ENCODE measurements at regions not wholly inside any gene's neighbourhood (a gene's known extent, or its start where the extent isn't known, plus 50 kb on each side); places are given as distances from the start of the nearest gene placed in this dataset.

- no peak for DNase-seq
- no peaks in the 10 kb centered on the region for H3K27me3 Mint-ChIP-seq
- H3K9me3 Mint-ChIP-seq, result no peaks in the 10 kb centered on the region
- no peak overlapping the region for H3K4me3 Mint-ChIP-seq
- H3K36me3 Mint-ChIP-seq (ENCODE audit: low read depth), result no peaks in the 10 kb centered on the region
- H3K4me1 Mint-ChIP-seq (ENCODE audit: low read depth), result no peaks in the 10 kb centered on the region
- no peak overlapping the region for H3K27ac Mint-ChIP-seq
These were observed 272.8 kb downstream of the TLE3 start for GRCh38 chr15:69824877-69825406.

GRCh38 chr15:69825941-69826818, 271.5 kb downstream of the TLE3 start:
- H3K36me3 Mint-ChIP-seq (ENCODE audit: low read depth), result no peaks in the 10 kb centered on the region
- no peak for DNase-seq
- H3K27ac Mint-ChIP-seq, result no peak overlapping the region
- H3K27me3 Mint-ChIP-seq, result no peaks in the 10 kb centered on the region
- H3K4me3 Mint-ChIP-seq, result no peak overlapping the region
- no peaks in the 10 kb centered on the region for H3K9me3 Mint-ChIP-seq
- H3K4me1 Mint-ChIP-seq (ENCODE audit: low read depth), result no peaks in the 10 kb centered on the region

- no peaks in the 10 kb centered on the region for H3K4me1 Mint-ChIP-seq (ENCODE audit: low read depth)
- H3K4me3 Mint-ChIP-seq, result no peak overlapping the region
- H3K27me3 Mint-ChIP-seq, result no peaks in the 10 kb centered on the region
- no peaks in the 10 kb centered on the region for H3K36me3 Mint-ChIP-seq (ENCODE audit: low read depth)
- no peak for DNase-seq
- H3K27ac Mint-ChIP-seq, result no peak overlapping the region
- H3K9me3 Mint-ChIP-seq, result no peaks in the 10 kb centered on the region
These were observed 270.9 kb downstream of the TLE3 start for GRCh38 chr15:69826819-69827175.

GRCh38 chr15:69827751-69828150, 270.0 kb downstream of the TLE3 start:
- Mint-ChIP-seq H3K9me3 (no peaks in the 10 kb centered on the region), H3K27ac (no peak overlapping the region), H3K27me3 (no peaks in the 10 kb centered on the region), H3K36me3 (ENCODE audit: low read depth) (no peaks in the 10 kb centered on the region), H3K4me1 (ENCODE audit: low read depth) (no peaks in the 10 kb centered on the region), H3K4me3 (no peak overlapping the region)
- DNase-seq, result no peak

- Mint-ChIP-seq H3K4me3 (no peak overlapping the region), H3K36me3 (ENCODE audit: low read depth) (no peaks in the 10 kb centered on the region), H3K9me3 (no peaks in the 10 kb centered on the region), H3K27ac (no peak overlapping the region), H3K27me3 (no peaks in the 10 kb centered on the region), H3K4me1 (ENCODE audit: low read depth) (no peaks in the 10 kb centered on the region)
- DNase-seq, result no peak
These were observed 269.4 kb downstream of the TLE3 start for GRCh38 chr15:69828181-69828828.

- no peaks in the 10 kb centered on the region for H3K4me1 Mint-ChIP-seq (ENCODE audit: low read depth)
- DNase-seq, result no peak
- no peaks in the 10 kb centered on the region for H3K27me3 Mint-ChIP-seq
- H3K36me3 Mint-ChIP-seq (ENCODE audit: low read depth), result no peaks in the 10 kb centered on the region
- no peak overlapping the region for H3K4me3 Mint-ChIP-seq
- no peak overlapping the region for H3K27ac Mint-ChIP-seq
- no peaks in the 10 kb centered on the region for H3K9me3 Mint-ChIP-seq
These were observed 267.7 kb downstream of the TLE3 start for GRCh38 chr15:69829974-69830373.

- Mint-ChIP-seq H3K27ac (no peak overlapping the region), H3K4me1 (ENCODE audit: low read depth) (no peaks in the 10 kb centered on the region), H3K36me3 (ENCODE audit: low read depth) (no peaks in the 10 kb centered on the region), H3K9me3 (no peaks in the 10 kb centered on the region), H3K4me3 (no peak overlapping the region), H3K27me3 (no peaks in the 10 kb centered on the region)
- DNase-seq, result no peak
These were observed 267.3 kb downstream of the TLE3 start for GRCh38 chr15:69830430-69830829.

GRCh38 chr15:69830876-69831275, 266.8 kb downstream of the TLE3 start:
- Mint-ChIP-seq H3K9me3 (no peaks in the 10 kb centered on the region), H3K27me3 (no peaks in the 10 kb centered on the region), H3K36me3 (ENCODE audit: low read depth) (no peaks in the 10 kb centered on the region), H3K27ac (no peak overlapping the region), H3K4me3 (no peak overlapping the region), H3K4me1 (ENCODE audit: low read depth) (no peaks in the 10 kb centered on the region)
- DNase-seq, result no peak

GRCh38 chr15:69834267-69834666, 263.4 kb downstream of the TLE3 start:
- H3K9me3 Mint-ChIP-seq, result no peaks in the 10 kb centered on the region
- no peaks in the 10 kb centered on the region for H3K4me1 Mint-ChIP-seq (ENCODE audit: low read depth)
- H3K4me3 Mint-ChIP-seq, result no peak overlapping the region
- no peaks in the 10 kb centered on the region for H3K27me3 Mint-ChIP-seq
- no peak overlapping the region for H3K27ac Mint-ChIP-seq
- no peaks in the 10 kb centered on the region for H3K36me3 Mint-ChIP-seq (ENCODE audit: low read depth)
- DNase-seq, result no peak

- Mint-ChIP-seq H3K27ac (no peak overlapping the region), H3K4me1 (ENCODE audit: low read depth) (no peaks in the 10 kb centered on the region)
These were observed 263.0 kb downstream of the TLE3 start for GRCh38 chr15:69834761-69835160.

GRCh38 chr15:69836048-69836447, 261.7 kb downstream of the TLE3 start:
- Mint-ChIP-seq H3K4me3 (no peak overlapping the region), H3K4me1 (ENCODE audit: low read depth) (no peaks in the 10 kb centered on the region), H3K36me3 (ENCODE audit: low read depth) (no peaks in the 10 kb centered on the region), H3K27me3 (no peaks in the 10 kb centered on the region), H3K9me3 (no peaks in the 10 kb centered on the region), H3K27ac (no peak overlapping the region)
- DNase-seq, result no peak

More at GRCh38 chr15:69834761-69835160, 263.0 kb downstream of the TLE3 start:
- Mint-ChIP-seq H3K4me3 (no peak overlapping the region), H3K9me3 (no peaks in the 10 kb centered on the region), H3K36me3 (ENCODE audit: low read depth) (no peaks in the 10 kb centered on the region), H3K27me3 (no peaks in the 10 kb centered on the region)
- DNase-seq, result no peak

GRCh38 chr15:69836526-69837230, 261.0 kb downstream of the TLE3 start:
- no peak overlapping the region for H3K4me3 Mint-ChIP-seq
- H3K9me3 Mint-ChIP-seq, result no peaks in the 10 kb centered on the region
- no peaks in the 10 kb centered on the region for H3K27me3 Mint-ChIP-seq
- H3K4me1 Mint-ChIP-seq (ENCODE audit: low read depth), result no peaks in the 10 kb centered on the region
- H3K27ac Mint-ChIP-seq, result no peak overlapping the region
- no peak for DNase-seq
- H3K36me3 Mint-ChIP-seq (ENCODE audit: low read depth), result no peaks in the 10 kb centered on the region

- Mint-ChIP-seq H3K27ac (no peak overlapping the region), H3K36me3 (ENCODE audit: low read depth) (no peaks in the 10 kb centered on the region), H3K4me1 (ENCODE audit: low read depth) (no peaks in the 10 kb centered on the region), H3K27me3 (no peaks in the 10 kb centered on the region), H3K9me3 (no peaks in the 10 kb centered on the region), H3K4me3 (no peak overlapping the region)
- no peak for DNase-seq
These were observed 259.4 kb downstream of the TLE3 start for GRCh38 chr15:69838338-69838737.

GRCh38 chr15:69838994-69839393, 258.7 kb downstream of the TLE3 start:
- Mint-ChIP-seq H3K4me1 (ENCODE audit: low read depth) (no peaks in the 10 kb centered on the region), H3K27me3 (no peaks in the 10 kb centered on the region), H3K9me3 (no peaks in the 10 kb centered on the region)

More at GRCh38 chr15:69838994-69839393, 258.7 kb downstream of the TLE3 start:
- Mint-ChIP-seq H3K27ac (no peak overlapping the region), H3K4me3 (no peak overlapping the region), H3K36me3 (ENCODE audit: low read depth) (no peaks in the 10 kb centered on the region)
- no peak for DNase-seq
